HEK293 (cell line): ENCODE measurements at regions not wholly inside any gene's neighbourhood (a gene's known extent, or its start where the extent isn't known, plus 50 kb on each side); places are given as distances from the start of the nearest gene placed in this dataset.
A peak's percentile ranks its signal among the peaks of the same experiment; 100 is the strongest.

Experiments
- CTCF ChIA-PET: fragments of 350-600 bp; formaldehyde crosslinking; extraction: SDS; loops from one replicate; lab custom pipeline; 2021; ENCODE audit warnings: antibody characterized with exemption; lab: Yijun Ruan, JAX
- POLR2A ChIA-PET: fragments of 300-600 bp; formaldehyde crosslinking; extraction: SDS; loops from one replicate; lab custom pipeline; 2020; ENCODE audit warnings: antibody characterized with exemption, inconsistent platforms; lab: Yijun Ruan, JAX
- H3K27ac ChIP-seq: fragments of 200-500 bp; sonication (Bioruptor generic); 2 replicates; pipeline ENCODE4 v1.5.1; 2014; ENCODE audit warnings: low read depth, low read length, control low read depth, inconsistent platforms; ENCODE audit errors: extremely low read depth
- H3K36me3 ChIP-seq, 2 experiments: fragments of 200-500 bp in 1 of 2; sonication (Bioruptor generic) in 1 of 2; 1 replicate in 1 of 2; 2 replicates in 1 of 2; pipeline ENCODE4 v1.5.1; 2014 to 2017; ENCODE audit warnings: inconsistent platforms in 2 of 2, low read length in 2 of 2; ENCODE audit not compliant: control insufficient read depth in 2 of 2, insufficient read depth in 1 of 2
- H3K4me1 ChIP-seq: fragments of 200-500 bp; sonication (Bioruptor generic); 2 replicates; pipeline ENCODE4 v1.5.1; 2014; ENCODE audit warnings: mild to moderate bottlenecking, low read length, inconsistent platforms; ENCODE audit not compliant: control insufficient read depth, insufficient read depth
- H3K4me3 ChIP-seq: 2 replicates; pipeline ENCODE4 v1.5.1; 2011; ENCODE audit warnings: low read depth, mild to moderate bottlenecking, control low read depth, low read length, moderate library complexity
- H3K9me3 ChIP-seq: fragments of 200-500 bp; sonication (Bioruptor generic); 2 replicates; pipeline ENCODE4 v1.5.1; 2014; ENCODE audit warnings: low read depth, low read length, inconsistent platforms; ENCODE audit not compliant: control insufficient read depth, insufficient read depth
- ATF2 ChIP-seq: fragments of 450-650 bp; formaldehyde crosslinking; IDR thresholded peaks from 2 replicates; pipeline ENCODE4 v1.5.1; 2016; ENCODE audit warnings: missing biosample characterization, missing genetic modification characterization, low read depth
- OVOL3 ChIP-seq: fragments of 450-650 bp; formaldehyde crosslinking; IDR thresholded peaks from 2 replicates; pipeline ENCODE4 v1.5.1; 2016; ENCODE audit warnings: missing biosample characterization, missing genetic modification characterization
- ZFP3 ChIP-seq: fragments of 450-650 bp; formaldehyde crosslinking; IDR thresholded peaks from 2 replicates; pipeline ENCODE4 v1.5.1; 2016; ENCODE audit warnings: low read depth, missing biosample characterization, missing genetic modification characterization
- ZNF114 ChIP-seq: fragments of 450-650 bp; formaldehyde crosslinking; IDR thresholded peaks from 2 replicates; pipeline ENCODE4 v1.5.0; 2017; ENCODE audit warnings: missing biosample characterization, missing genetic modification characterization
- ZNF138 ChIP-seq: fragments of 450-650 bp; formaldehyde crosslinking; IDR thresholded peaks from 2 replicates; pipeline ENCODE4 v1.5.1; 2016; ENCODE audit warnings: missing biosample characterization, missing genetic modification characterization, borderline replicate concordance
- ZNF2 ChIP-seq: fragments of 450-650 bp; formaldehyde crosslinking; IDR thresholded peaks from 2 replicates; pipeline ENCODE4 v1.5.1; 2016; ENCODE audit warnings: missing biosample characterization, missing genetic modification characterization
- ZNF302 ChIP-seq: fragments of 450-650 bp; formaldehyde crosslinking; IDR thresholded peaks from 2 replicates; pipeline ENCODE4 v1.5.1; 2016; ENCODE audit warnings: missing biosample characterization, missing genetic modification characterization, low read depth
- ZNF324 ChIP-seq: fragments of 450-650 bp; formaldehyde crosslinking; IDR thresholded peaks from 2 replicates; pipeline ENCODE4 v1.5.1; 2016; ENCODE audit warnings: missing biosample characterization, missing genetic modification characterization
- ZNF501 ChIP-seq: fragments of 450-650 bp; formaldehyde crosslinking; IDR thresholded peaks from 2 replicates; pipeline ENCODE4 v1.5.1; 2016; ENCODE audit warnings: missing biosample characterization, missing genetic modification characterization
- ZNF621 ChIP-seq: fragments of 450-650 bp; formaldehyde crosslinking; IDR thresholded peaks from 2 replicates; pipeline ENCODE4 v1.5.1; 2017; ENCODE audit warnings: missing biosample characterization, missing genetic modification characterization
- ZNF623 ChIP-seq: fragments of 450-650 bp; formaldehyde crosslinking; IDR thresholded peaks from 2 replicates; pipeline ENCODE4 v1.5.1; 2016; ENCODE audit warnings: missing biosample characterization, missing genetic modification characterization
- ZNF639 ChIP-seq: fragments of 450-650 bp; formaldehyde crosslinking; IDR thresholded peaks from 2 replicates; pipeline ENCODE4 v1.5.1; 2016; ENCODE audit warnings: missing biosample characterization, missing genetic modification characterization
- ZNF660 ChIP-seq: fragments of 450-650 bp; IDR thresholded peaks from 2 replicates; pipeline ENCODE4 v1.5.1; 2018; ENCODE audit warnings: missing biosample characterization, mild to moderate bottlenecking, missing genetic modification characterization
- ZNF677 ChIP-seq: fragments of 450-650 bp; IDR thresholded peaks from 2 replicates; pipeline ENCODE4 v1.5.0; 2018; ENCODE audit warnings: missing biosample characterization, mild to moderate bottlenecking, missing genetic modification characterization, moderate library complexity
- ZSCAN16 ChIP-seq: fragments of 450-650 bp; formaldehyde crosslinking; IDR thresholded peaks from 2 replicates; pipeline ENCODE4 v1.5.1; 2016; ENCODE audit warnings: missing biosample characterization, missing genetic modification characterization
- TF ChIP-seq, protein P1 (sequence below): fragments of 450-650 bp; formaldehyde crosslinking; IDR thresholded peaks from 2 replicates; pipeline ENCODE4 v1.5.1; 2016; ENCODE audit warnings: missing biosample characterization, missing genetic modification characterization, borderline replicate concordance
- TF ChIP-seq, protein P2 (sequence below): IDR thresholded peaks from 2 replicates; pipeline ENCODE4 v1.6.1; 2011; ENCODE audit warnings: mild to moderate bottlenecking, low read depth, low read length, borderline replicate concordance

DNA sequence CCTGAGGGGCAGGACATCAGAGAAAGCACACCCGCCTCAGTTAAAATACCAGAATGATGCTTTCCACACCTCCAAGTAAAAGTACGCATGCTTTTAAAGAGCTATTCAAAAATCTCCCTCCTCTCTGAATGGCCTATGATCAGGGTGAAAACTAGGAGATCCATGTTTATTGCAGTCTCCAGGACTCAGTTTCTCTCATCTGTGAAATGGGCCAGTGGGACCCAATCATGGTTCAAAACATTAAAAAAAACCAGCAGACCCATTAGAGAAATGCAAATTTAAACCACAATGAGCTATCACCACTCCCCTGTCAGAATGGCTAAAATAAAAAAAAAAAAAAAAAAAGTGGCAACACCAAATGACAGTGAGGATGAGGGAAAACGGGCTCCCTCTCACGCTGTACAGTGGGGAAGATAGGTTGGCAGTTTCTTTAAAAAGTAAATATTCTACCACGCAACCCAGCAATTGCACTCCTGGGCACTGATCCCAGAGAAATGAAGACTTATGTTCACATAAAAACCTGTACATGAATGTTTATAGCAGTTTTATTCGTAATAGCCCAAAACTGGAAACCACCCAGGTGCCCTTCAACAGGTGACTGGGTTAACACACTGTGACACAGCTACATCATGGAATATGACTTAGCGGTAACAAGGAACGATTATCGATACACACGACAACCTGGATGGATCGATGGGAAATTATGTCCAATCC is 242.7 kb downstream of the MN1 start:
- H3K4me3 ChIP-seq: no peak overlapping the region
- TF ChIP-seq ZNF302 (tag by site-specific recombination) (no peak), ZNF114 (tag by site-specific recombination) (no peak), ZNF621 (tag by site-specific recombination) (no peak)
- TF ChIP-seq, protein P1, sequence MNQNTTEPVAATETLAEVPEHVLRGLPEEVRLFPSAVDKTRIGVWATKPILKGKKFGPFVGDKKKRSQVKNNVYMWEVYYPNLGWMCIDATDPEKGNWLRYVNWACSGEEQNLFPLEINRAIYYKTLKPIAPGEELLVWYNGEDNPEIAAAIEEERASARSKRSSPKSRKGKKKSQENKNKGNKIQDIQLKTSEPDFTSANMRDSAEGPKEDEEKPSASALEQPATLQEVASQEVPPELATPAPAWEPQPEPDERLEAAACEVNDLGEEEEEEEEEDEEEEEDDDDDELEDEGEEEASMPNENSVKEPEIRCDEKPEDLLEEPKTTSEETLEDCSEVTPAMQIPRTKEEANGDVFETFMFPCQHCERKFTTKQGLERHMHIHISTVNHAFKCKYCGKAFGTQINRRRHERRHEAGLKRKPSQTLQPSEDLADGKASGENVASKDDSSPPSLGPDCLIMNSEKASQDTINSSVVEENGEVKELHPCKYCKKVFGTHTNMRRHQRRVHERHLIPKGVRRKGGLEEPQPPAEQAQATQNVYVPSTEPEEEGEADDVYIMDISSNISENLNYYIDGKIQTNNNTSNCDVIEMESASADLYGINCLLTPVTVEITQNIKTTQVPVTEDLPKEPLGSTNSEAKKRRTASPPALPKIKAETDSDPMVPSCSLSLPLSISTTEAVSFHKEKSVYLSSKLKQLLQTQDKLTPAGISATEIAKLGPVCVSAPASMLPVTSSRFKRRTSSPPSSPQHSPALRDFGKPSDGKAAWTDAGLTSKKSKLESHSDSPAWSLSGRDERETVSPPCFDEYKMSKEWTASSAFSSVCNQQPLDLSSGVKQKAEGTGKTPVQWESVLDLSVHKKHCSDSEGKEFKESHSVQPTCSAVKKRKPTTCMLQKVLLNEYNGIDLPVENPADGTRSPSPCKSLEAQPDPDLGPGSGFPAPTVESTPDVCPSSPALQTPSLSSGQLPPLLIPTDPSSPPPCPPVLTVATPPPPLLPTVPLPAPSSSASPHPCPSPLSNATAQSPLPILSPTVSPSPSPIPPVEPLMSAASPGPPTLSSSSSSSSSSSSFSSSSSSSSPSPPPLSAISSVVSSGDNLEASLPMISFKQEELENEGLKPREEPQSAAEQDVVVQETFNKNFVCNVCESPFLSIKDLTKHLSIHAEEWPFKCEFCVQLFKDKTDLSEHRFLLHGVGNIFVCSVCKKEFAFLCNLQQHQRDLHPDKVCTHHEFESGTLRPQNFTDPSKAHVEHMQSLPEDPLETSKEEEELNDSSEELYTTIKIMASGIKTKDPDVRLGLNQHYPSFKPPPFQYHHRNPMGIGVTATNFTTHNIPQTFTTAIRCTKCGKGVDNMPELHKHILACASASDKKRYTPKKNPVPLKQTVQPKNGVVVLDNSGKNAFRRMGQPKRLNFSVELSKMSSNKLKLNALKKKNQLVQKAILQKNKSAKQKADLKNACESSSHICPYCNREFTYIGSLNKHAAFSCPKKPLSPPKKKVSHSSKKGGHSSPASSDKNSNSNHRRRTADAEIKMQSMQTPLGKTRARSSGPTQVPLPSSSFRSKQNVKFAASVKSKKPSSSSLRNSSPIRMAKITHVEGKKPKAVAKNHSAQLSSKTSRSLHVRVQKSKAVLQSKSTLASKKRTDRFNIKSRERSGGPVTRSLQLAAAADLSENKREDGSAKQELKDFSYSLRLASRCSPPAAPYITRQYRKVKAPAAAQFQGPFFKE (tag by site-specific recombination): no peak
- TF ChIP-seq, all 188 proteins: peak for 0
- ChIA-PET POLR2A (no interaction called here), CTCF (interaction anchor here (0.9 to 1.1 kb wide), 2 partner anchors 9 kb away, joined by 3 read pairs; no protein-coding TSS in a partner anchor)
- peaks cover 5% of the 10 kb centered on the region for H3K4me1 ChIP-seq
- H3K36me3 ChIP-seq: no peaks in the 10 kb centered on the region
- no peaks in the 10 kb centered on the region for H3K9me3 ChIP-seq
- no peak overlapping the region for H3K27ac ChIP-seq

GRCh38 chr22:27560781-27561180 is 240.8 kb downstream of the MN1 start:
- POLR2A ChIA-PET: no interaction called here
- CTCF ChIA-PET: no interaction called here

DNA sequence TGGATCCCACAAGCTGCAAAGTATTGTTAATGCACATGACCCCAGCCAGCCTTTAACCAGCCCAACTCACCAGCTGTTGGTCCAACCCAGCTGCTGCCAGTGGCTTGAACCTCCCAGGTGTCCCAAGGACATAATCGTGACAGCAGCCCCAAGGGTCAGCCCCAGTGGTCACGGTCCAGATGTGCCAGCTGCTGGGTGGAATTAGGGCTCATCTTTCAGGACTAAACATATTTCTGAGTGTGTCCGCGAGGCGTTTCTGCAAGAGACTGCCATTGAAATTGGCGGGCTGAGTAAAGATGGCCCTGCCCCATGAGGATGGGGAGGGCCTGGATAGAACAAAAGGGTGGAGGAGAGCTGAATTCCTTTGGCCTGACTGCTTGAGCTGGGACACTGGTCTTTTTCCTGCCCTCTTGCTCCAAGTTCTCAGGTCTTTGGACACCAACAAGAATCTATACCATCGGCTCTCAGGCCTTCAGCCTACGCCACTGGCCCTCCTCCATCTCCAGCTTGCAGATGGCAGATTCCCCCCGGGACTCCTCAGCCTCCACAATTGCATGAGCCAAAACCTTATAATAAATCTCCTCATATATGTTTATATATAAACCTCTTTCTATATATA is 240.2 kb downstream of the MN1 start:
- ChIA-PET CTCF (interaction anchor here (0.6 kb wide), 1 partner anchor 9 kb away, joined by 3 read pairs; no protein-coding TSS in a partner anchor), POLR2A (interaction anchor here (0.7 kb wide), 1 partner anchor 374 kb away, joined by 4 read pairs; no protein-coding TSS in a partner anchor)
- TF ChIP-seq, protein P2, sequence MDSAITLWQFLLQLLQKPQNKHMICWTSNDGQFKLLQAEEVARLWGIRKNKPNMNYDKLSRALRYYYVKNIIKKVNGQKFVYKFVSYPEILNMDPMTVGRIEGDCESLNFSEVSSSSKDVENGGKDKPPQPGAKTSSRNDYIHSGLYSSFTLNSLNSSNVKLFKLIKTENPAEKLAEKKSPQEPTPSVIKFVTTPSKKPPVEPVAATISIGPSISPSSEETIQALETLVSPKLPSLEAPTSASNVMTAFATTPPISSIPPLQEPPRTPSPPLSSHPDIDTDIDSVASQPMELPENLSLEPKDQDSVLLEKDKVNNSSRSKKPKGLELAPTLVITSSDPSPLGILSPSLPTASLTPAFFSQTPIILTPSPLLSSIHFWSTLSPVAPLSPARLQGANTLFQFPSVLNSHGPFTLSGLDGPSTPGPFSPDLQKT: no peak
- TF ChIP-seq ZSCAN16 (tag by site-specific recombination): no peak
- Histone ChIP-seq H3K27ac (no peak overlapping the region), H3K36me3 (no peaks in the 10 kb centered on the region), H3K9me3 (no peaks in the 10 kb centered on the region), H3K4me1 (no peaks in the 10 kb centered on the region), H3K4me3 (no peak overlapping the region)

More at GRCh38 chr22:27560781-27561180, 240.8 kb downstream of the MN1 start:
- Histone ChIP-seq H3K4me1 (no peaks in the 10 kb centered on the region), H3K4me3 (no peak overlapping the region), H3K9me3 (no peaks in the 10 kb centered on the region), H3K36me3 (no peaks in the 10 kb centered on the region), H3K27ac (no peak overlapping the region)
- no peak for TF ChIP-seq ZNF324
- peak; percentile 92 for TF ChIP-seq ZNF623 (tag by site-specific recombination)

DNA sequence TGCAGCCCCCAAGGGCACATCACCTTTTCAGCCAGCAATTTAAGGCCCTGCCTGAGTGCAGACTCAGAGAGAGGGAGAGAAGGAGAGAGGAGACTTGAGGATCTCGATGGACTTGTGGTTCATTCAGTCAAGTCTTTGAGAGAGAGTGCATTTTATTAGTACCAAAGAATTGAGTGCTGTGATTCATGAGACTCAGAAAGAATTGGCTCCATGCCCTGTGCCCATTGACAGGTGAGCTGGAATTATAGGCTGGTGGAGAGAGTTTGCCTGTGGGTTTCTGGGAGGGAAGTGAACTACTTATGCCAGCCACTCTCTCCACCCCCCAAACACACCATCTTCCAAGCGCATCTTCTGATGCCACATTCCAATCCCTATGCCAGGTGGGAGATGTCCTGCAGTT is 236.8 kb downstream of the MN1 start:
- H3K4me1 ChIP-seq: no peaks in the 10 kb centered on the region
- POLR2A ChIA-PET: no interaction called here
- H3K4me3 ChIP-seq: no peak overlapping the region
- no peaks in the 10 kb centered on the region for H3K36me3 ChIP-seq
- no peak overlapping the region for H3K27ac ChIP-seq
- H3K9me3 ChIP-seq: no peaks in the 10 kb centered on the region
- CTCF ChIA-PET: no interaction called here
- TF ChIP-seq ATF2 (no peak), ZFP3 (no peak), ZNF639 (tag by site-specific recombination) (no peak), ZNF501 (tag by site-specific recombination) (no peak), ZNF2 (tag by site-specific recombination) (no peak), ZNF660 (tag by site-specific recombination) (no peak), ZNF138 (tag by site-specific recombination) (no peak), ZNF677 (tag by site-specific recombination) (no peak), OVOL3 (tag by site-specific recombination) (no peak)
